Natural killer cell (primary cell): ENCODE measurements at regions not wholly inside any gene's neighbourhood (a gene's known extent, or its start where the extent isn't known, plus 50 kb on each side); places are given as distances from the start of the nearest gene placed in this dataset.

Experiments used
- ATAC-seq, 3 donors: fragments of 150-1000 bp in 2 of 3; fragments of 200-7000 bp in 1 of 3; cut with Tn5 transposase; 1 replicate in 1 of 3; 2 replicates in 2 of 3; pipeline ENCODE4 v1.10.0; 2021; ENCODE audit warnings: mild to moderate bottlenecking in 2 of 3, moderate library complexity in 2 of 3
- DNase-seq, 2 donors: peaks; one replicate each; pipeline versions ENCODE4 v3.0.0 to v3.0.0-alpha.2; 2013 to 2021; ENCODE audit warnings: mixed read lengths in 1 of 2
- H3K27ac ChIP-seq: one replicate; pipeline ENCODE4 v1.5.1; 2013; ENCODE audit warnings: mild to moderate bottlenecking, low read length
- H3K27me3 ChIP-seq: one replicate; pipeline ENCODE4 v1.6.1; 2013; ENCODE audit warnings: low read length; ENCODE audit not compliant: control insufficient read depth, insufficient read depth
- H3K36me3 ChIP-seq: one replicate; pipeline ENCODE4 v1.6.1; 2013; ENCODE audit warnings: low read length; ENCODE audit not compliant: control insufficient read depth, insufficient read depth
- H3K4me1 ChIP-seq: one replicate; pipeline ENCODE4 v1.6.1; 2013; ENCODE audit warnings: low read length; ENCODE audit not compliant: control insufficient read depth, insufficient read depth
- H3K4me3 ChIP-seq: one replicate; pipeline ENCODE4 v1.5.1; 2013; ENCODE audit warnings: low read length
- H3K9me3 ChIP-seq: one replicate; pipeline ENCODE4 v1.6.1; 2013; ENCODE audit warnings: low read length; ENCODE audit not compliant: control insufficient read depth, insufficient read depth
- H3K27ac Mint-ChIP-seq, 2 donors: one replicate each; pipeline ENCODE4 v1.8.0; 2022; ENCODE audit warnings: mild to moderate bottlenecking in 2 of 2, mixed read lengths in 2 of 2, moderate library complexity in 1 of 2
- H3K27me3 Mint-ChIP-seq, 2 donors: one replicate each; pipeline ENCODE4 v1.8.0; 2022; ENCODE audit warnings: low read depth in 2 of 2, mixed read lengths in 2 of 2
- H3K36me3 Mint-ChIP-seq: one replicate; pipeline ENCODE4 v1.8.0; 2022; ENCODE audit warnings: mixed read lengths
- H3K4me1 Mint-ChIP-seq, 2 donors: one replicate each; pipeline ENCODE4 v1.8.0; 2022; ENCODE audit warnings: mixed read lengths in 2 of 2
- H3K4me3 Mint-ChIP-seq: one replicate; pipeline ENCODE4 v1.8.0; 2022; ENCODE audit warnings: mild to moderate bottlenecking, moderate library complexity, mixed read lengths
- H3K9me3 Mint-ChIP-seq, 2 donors: one replicate each; pipeline ENCODE4 v1.8.0; 2022; ENCODE audit warnings: mixed read lengths in 2 of 2
- CTCF ChIP-seq: fragments of 200-600 bp; IDR thresholded peaks from one replicate; pipeline ENCODE4 v1.8.0; 2022; ENCODE audit warnings: antibody characterized with exemption
- WGBS: methylation state at CpG from one replicate; pipeline ENCODE4 v1.1.7; 2013; ENCODE audit warnings: missing lambda C conversion rate; ENCODE audit not compliant: insufficient coverage; 5-methylcytosine and 5-hydroxymethylcytosine counted together
- intact Hi-C: fragments of 100-400 bp; cut with micrococcal nuclease; formaldehyde crosslinking; loops from one replicate; pipeline ENCODE4 v1.14.2; 2022

GRCh38 chr11:12599408-12600143, 74.6 kb upstream of the TEAD1 start:
- no peaks in the 10 kb centered on the region for H3K9me3 Mint-ChIP-seq

GRCh38 chr11:12600829-12601228, 73.4 kb upstream of the TEAD1 start:
- no peak for DNase-seq
- Histone ChIP-seq H3K27me3 (no peaks in the 10 kb centered on the region), H3K9me3 (no peaks in the 10 kb centered on the region), H3K36me3 (no peaks in the 10 kb centered on the region), H3K4me3 (no peak overlapping the region), H3K4me1 (no peaks in the 10 kb centered on the region), H3K27ac (no peak overlapping the region)
- H3K36me3 Mint-ChIP-seq = no peaks in the 10 kb centered on the region
- H3K9me3 Mint-ChIP-seq = no peaks in the 10 kb centered on the region
- ATAC-seq = no peak
- no peak overlapping the region for H3K4me3 Mint-ChIP-seq
- H3K27me3 Mint-ChIP-seq = peaks cover 11 to 38% of the 10 kb centered on the region in 2 donors
- TF ChIP-seq CTCF = no peak
- intact Hi-C loops = no loop called here
- H3K4me1 Mint-ChIP-seq = peaks cover 5 to 6% of the 10 kb centered on the region in 2 donors
- no peak overlapping the region for H3K27ac Mint-ChIP-seq
- 78% methylated on average over 6 of the region's 6 CpGs for WGBS

More at GRCh38 chr11:12599408-12600143, 74.6 kb upstream of the TEAD1 start:
- peaks cover 5 to 6% of the 10 kb centered on the region in 2 donors for H3K4me1 Mint-ChIP-seq
- Histone ChIP-seq H3K27ac (no peak overlapping the region), H3K4me1 (no peaks in the 10 kb centered on the region), H3K4me3 (no peak overlapping the region), H3K27me3 (no peaks in the 10 kb centered on the region), H3K36me3 (no peaks in the 10 kb centered on the region), H3K9me3 (no peaks in the 10 kb centered on the region)
- H3K36me3 Mint-ChIP-seq = no peaks in the 10 kb centered on the region
- H3K27ac Mint-ChIP-seq = no peak overlapping the region
- TF ChIP-seq CTCF = peak; percentile 56
- DNase-seq (peak; percentile 16 to 46), ATAC-seq (peak in 1 of 3 donors; percentile 58)
- H3K27me3 Mint-ChIP-seq = peaks cover 8 to 30% of the 10 kb centered on the region in 2 donors
- WGBS = 43% methylated on average over 14 of the region's 15 CpGs
- intact Hi-C loops = loop anchor here (5.0 kb wide), 1 partner anchor 293 kb away; no protein-coding TSS in a partner anchor
- no peak overlapping the region for H3K4me3 Mint-ChIP-seq

- Mint-ChIP-seq H3K27ac (no peak overlapping the region), H3K9me3 (no peaks in the 10 kb centered on the region), H3K27me3 (peaks cover 8 to 31% of the 10 kb centered on the region in 2 donors), H3K4me3 (no peak overlapping the region), H3K4me1 (peaks cover 5 to 6% of the 10 kb centered on the region in 2 donors), H3K36me3 (no peaks in the 10 kb centered on the region)
- no peak for ATAC-seq
- no peaks in the 10 kb centered on the region for H3K4me1 ChIP-seq
- no peak for TF ChIP-seq CTCF
- intact Hi-C loops = no loop called here
- no peaks in the 10 kb centered on the region for H3K27me3 ChIP-seq
- DNase-seq = no peak
- no peak overlapping the region for H3K4me3 ChIP-seq
- 89% methylated on average over 4 of the region's 4 CpGs for WGBS
- no peak overlapping the region for H3K27ac ChIP-seq
- no peaks in the 10 kb centered on the region for H3K9me3 ChIP-seq
- H3K36me3 ChIP-seq = no peaks in the 10 kb centered on the region
These were observed 71.8 kb upstream of the TEAD1 start for GRCh38 chr11:12602421-12602820.
